Hepatocyte (in vitro differentiated cells): ENCODE measurements at regions not wholly inside any gene's neighbourhood (a gene's known extent, or its start where the extent isn't known, plus 50 kb on each side); places are given as distances from the start of the nearest gene placed in this dataset.

Source experiments
- EZH2 ChIP-seq: fragments of 200-600 bp; sonication (generic); IDR thresholded peaks from 2 replicates; pipeline ENCODE4 v1.6.1; 2016; ENCODE audit warnings: antibody characterized with exemption, mild to moderate bottlenecking, borderline replicate concordance
- EZH2phosphoT487 ChIP-seq: fragments of 200-600 bp; sonication (generic); IDR thresholded peaks from one replicate; pipeline ENCODE4 v1.6.1; 2018; ENCODE audit warnings: antibody characterized with exemption, mild to moderate bottlenecking, low read depth, moderate library complexity; ENCODE audit not compliant: unreplicated experiment, severe bottlenecking
- TF ChIP-seq, protein P1 (sequence below): fragments of 200-600 bp; sonication (generic); IDR thresholded peaks from 2 replicates; pipeline ENCODE4 v1.5.1; 2016; ENCODE audit warnings: antibody characterized with exemption, mild to moderate bottlenecking; ENCODE audit not compliant: poor library complexity

- TF ChIP-seq, protein P1, sequence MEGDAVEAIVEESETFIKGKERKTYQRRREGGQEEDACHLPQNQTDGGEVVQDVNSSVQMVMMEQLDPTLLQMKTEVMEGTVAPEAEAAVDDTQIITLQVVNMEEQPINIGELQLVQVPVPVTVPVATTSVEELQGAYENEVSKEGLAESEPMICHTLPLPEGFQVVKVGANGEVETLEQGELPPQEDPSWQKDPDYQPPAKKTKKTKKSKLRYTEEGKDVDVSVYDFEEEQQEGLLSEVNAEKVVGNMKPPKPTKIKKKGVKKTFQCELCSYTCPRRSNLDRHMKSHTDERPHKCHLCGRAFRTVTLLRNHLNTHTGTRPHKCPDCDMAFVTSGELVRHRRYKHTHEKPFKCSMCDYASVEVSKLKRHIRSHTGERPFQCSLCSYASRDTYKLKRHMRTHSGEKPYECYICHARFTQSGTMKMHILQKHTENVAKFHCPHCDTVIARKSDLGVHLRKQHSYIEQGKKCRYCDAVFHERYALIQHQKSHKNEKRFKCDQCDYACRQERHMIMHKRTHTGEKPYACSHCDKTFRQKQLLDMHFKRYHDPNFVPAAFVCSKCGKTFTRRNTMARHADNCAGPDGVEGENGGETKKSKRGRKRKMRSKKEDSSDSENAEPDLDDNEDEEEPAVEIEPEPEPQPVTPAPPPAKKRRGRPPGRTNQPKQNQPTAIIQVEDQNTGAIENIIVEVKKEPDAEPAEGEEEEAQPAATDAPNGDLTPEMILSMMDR = no peak
- no peak for TF ChIP-seq EZH2phosphoT487
- no peak for TF ChIP-seq EZH2
Measured at GRCh38 chr7:95684505-95684904, 87.8 kb upstream of the DYNC1I1 start.
